Putamen (tissue), 1 donor: ENCODE measurements at regions not wholly inside any gene's neighbourhood (a gene's known extent, or its start where the extent isn't known, plus 50 kb on each side); places are given as distances from the start of the nearest gene placed in this dataset.
"Not testable (repeated sequence)": the region's sequence is repeated elsewhere in the genome, so short reads cannot be mapped to it uniquely, and the experiment has no call there.

Experiments
- DNase-seq: peaks from one replicate; pipeline ENCODE4 v3.0.0-alpha.2; 2016; ENCODE audit warnings: low spot score

DNA sequence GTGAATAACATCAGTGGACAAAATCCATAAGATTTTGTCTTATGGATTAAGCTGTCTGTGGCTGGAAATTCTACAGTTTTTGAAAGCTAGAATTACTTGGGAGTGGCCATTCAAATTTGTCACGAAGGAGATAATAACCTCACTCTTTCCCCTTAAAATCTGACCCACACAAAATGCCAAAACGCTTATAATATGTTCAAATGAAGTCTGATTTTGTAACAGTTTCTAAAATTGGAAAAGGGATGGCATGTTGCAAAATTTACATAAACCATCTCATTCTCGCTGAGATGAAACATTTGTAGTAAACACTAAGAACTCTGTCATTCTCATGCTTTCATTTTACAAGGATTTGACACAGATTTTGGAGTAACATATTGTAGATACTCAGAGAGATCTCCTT lies 112.7 kb downstream of the GJA1 start:
- no peak for DNase-seq

DNA sequence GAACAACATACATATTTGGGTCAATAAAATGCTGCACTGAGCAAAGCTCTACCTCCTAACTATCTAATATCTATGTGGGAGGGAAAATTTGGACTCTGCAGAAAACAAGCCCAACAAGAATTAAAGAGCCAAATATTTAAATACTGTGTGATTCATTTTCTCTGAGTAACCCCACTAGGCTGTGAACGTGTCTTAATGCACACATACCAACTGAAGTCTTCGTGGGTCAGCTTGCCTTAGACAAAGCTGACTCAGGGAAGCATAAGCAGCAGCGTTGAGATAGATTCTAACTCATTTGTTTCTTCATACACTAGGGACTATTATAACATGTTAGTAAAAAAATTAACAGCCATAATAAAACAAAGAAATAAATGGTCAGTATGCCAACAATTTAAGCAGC lies 114.3 kb downstream of the GJA1 start:
- no peak for DNase-seq

DNA sequence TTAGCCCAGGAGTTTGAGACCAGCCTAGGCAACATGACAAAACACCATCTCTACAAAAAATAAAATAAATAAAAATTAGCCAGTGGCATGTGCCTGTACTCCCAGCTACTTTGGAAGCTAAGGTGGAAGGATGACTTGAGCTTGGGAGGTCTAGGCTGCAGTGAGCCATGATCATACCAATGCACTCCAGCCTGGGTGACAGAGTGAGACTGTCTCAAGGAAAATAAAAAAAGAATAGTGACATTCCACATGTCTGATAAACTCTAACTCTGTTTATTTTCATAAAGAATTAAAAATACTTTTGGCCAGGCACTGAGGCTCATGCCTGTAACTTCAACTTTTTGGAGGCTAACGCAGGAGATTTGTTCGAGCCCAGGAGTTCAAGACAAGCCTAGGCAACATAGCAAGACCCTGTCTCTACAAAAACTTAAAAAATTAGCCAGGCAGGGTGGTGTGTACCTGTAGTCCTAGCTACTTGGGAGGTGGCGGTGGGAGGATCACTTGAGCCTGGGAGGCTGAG lies 115.1 kb downstream of the GJA1 start:
- no peak for DNase-seq

DNA sequence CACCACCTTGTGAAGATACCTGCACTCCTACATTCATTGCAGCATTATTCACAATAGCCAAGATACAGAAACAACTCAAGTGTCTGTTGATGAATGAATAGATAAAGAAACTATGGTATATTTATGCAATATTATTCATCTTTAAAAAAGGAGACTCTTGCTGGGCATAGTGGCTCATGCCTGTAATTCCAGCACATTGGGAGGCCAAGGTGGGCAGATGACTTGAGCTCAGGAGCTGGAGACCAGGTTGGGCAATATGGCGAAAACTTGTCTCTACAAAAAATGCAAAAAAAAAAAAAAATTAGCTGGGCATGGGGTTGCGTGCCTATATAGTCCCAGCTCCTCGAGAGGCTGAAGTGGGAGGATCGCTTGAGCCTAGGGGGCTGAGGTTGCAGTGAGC lies 119.8 kb downstream of the GJA1 start:
- no peak for DNase-seq

DNA sequence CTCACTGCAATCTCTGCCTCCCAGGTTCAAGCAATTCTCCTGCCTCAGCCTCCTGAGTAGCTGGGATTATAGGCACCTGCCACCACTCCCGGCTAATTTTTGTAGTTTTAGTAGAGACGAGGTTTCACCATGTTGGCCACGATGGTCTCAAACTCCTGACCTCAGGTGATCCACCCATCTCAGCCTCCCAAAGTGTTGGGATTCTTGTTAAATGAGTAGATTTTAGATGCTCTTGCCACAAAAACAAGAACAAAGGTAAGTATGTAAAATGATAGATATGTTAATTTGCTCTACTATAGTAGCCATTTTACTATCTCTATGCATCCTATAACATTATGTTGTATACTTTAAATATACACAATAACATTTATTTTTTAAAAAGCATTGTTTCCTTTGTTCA lies 120.7 kb downstream of the GJA1 start:
- not testable (repeated sequence) for DNase-seq

DNA sequence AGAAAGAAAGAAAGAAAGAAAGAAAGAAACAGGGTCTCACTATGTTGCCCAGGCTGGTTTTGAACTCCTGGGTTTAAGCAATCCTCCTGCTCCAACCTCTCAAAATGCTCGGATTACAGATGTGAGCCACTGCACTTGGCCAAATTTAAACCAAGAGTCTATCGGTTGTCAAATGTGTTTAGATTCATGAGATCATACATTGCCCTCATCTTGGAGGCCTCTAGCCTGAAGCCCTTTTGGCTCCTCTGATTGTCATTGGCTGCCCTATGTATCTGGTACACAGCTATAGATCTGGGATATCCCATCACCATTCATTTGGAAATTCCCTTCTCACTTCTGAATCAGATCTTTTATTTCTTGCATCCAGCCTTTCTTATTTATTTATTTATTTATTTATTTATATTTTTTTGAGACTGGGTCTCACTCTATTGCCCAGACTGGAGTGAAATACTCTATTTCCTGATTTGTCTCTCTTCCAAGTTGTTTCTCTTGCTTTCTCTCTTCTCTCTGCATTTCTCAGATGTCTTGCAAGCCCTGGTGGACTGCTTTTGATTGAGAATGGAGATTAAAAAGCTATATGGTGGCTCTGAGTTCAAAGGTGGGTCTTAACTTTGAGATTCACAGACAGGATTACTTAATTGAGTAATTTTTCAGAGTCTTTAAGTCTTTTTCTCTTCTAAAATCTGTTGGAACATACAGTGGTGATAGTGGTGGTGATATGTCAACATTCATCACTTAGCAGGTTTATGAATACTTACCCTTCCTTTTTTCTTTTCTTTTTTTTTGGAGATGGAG lies 121.9 kb downstream of the GJA1 start:
- DNase-seq, result no peak

DNA sequence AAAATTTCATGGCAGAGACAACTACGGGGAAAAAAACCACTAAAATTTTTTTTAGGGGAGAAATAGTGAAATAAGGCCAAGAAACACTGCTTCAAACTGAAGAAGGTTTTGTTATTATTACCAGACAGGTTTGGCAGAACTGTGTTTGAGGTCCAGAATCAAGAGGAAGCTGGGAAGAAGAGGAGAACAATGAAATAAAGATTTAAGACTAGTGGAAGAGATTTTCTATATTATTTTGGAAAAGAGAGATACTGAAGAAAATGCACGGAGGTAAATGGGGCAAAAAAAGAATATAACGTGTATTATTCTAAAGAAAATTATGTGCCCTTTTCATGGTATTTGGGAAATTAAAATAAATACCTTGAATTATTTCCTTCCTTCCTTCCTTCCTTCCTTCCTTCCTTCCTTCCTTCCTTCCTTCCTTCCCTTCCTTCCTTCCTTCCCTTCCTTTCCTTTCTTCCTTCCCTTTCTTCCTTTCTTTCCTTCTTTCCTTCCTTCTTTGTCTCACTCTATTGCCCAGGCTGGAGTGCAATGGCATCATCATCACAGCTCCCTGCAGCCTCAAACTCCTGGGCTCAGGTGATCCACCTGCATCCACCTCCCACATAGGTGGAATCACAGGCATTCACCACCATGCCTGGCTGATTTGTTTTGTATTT lies 124.3 kb downstream of the GJA1 start:
- no peak for DNase-seq

DNA sequence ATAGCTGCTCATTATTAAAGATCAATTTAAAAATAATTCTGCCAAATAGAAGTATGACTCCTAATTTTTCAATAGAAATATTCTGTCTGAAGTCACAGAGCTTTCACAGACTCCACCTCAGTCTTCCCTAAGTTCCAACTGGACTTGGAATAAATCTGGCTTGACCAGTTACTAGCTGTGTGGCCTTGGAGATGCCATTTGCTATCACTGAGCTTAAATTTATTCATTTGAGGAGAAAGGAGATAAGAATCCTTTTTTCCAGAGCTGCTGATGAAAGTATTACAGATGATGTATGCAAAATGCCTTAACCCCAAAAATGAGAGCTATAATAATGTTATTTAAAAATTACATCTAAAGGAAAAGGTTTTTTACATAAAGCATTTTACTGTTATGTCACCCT lies 125.0 kb downstream of the GJA1 start:
- no peak for DNase-seq

DNA sequence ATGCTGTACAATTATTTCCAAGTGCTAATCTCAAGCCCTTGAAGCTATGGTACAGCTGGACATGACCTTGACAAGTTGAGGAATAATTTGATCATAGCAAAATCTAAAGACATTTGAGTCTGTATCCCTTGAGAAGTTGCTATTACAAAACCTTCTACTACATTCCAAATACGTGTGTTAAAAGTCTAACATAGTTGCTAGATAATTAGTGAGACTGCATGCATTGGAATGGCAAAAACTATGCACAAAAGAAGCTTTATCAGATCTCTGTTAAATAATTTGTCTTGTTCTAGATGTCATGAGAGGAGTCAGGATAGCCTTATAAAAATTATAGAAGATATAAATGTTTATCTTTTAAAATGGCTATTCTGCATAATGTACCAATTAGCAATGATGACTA lies 127.8 kb downstream of the GJA1 start:
- no peak for DNase-seq

DNA sequence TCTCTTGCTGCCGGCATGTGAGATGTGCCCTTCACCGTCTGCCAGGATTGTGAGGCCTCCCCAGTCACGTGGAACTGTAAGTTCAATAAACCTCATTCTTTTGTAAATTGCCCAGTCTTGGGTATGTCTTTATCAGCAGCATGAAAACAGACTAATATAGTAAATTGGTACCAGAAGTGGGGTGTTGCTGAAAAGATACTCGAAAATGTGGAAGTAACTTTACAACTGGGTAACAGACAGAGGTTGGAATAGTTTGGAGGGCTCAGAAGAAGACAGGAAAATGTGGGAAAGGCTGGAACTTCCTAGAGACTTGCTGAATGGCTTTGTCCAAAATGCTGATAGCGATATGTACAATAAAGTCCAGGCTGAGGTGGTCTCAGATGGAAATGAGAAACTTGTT lies 129.1 kb downstream of the GJA1 start:
- DNase-seq, result not testable (repeated sequence)

DNA sequence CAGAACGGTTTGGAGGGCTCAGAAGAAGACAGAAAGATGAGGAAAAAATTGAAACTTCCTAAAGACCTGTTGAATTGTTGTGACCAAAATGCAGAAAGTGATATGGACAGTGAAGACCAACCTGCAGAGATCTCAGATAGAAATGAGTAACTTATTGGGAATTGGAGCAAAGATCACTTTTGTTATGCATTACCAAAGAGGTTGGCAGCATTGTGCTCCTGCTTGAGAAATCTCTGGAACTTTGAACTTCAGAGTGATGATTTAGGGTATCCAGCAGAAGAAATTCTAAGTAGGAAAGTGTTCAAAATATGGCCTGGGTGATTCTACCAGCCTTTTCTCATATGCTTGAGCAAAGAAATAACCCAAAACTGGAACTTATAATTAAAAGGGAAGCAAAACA lies 136.0 kb downstream of the GJA1 start:
- no peak for DNase-seq

DNA sequence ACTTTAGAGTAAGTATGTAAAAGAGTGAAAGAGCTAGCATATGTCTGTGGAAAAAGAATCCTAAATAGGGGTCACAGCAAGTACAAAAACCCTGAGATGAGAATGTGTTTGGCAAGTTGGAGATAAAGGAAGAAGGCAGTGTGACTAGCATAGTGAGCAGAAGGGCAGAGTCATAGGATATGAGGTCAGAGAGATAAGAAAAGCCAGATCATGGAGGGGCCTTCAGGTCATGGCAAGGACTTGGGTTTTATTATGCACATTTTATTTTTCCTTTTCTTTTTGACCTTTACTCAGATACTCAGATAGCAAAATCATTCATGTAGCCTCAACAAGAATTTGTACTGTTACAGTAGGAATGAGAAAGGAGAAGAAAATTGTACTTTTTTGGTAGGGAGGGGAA lies 138.0 kb downstream of the GJA1 start:
- no peak for DNase-seq

DNA sequence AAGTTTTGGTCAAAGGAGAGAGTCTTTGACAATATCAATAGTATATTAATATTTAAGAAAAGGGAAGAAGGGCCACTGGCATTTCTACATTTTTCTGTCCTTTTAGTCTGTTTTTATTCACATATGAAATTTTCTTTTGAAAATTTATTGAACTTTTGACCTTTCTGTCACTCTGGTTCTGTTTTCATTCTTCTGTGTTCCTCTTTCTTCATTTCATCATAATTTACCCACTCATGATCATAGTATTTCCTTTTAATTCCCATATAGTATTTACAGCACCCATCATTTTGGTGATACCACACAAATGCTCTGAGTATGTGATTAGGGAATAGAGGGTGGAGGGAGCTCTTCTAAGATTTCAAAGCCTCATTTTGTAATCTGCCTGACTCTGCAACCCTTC lies 142.8 kb downstream of the GJA1 start:
- DNase-seq, result no peak

DNA sequence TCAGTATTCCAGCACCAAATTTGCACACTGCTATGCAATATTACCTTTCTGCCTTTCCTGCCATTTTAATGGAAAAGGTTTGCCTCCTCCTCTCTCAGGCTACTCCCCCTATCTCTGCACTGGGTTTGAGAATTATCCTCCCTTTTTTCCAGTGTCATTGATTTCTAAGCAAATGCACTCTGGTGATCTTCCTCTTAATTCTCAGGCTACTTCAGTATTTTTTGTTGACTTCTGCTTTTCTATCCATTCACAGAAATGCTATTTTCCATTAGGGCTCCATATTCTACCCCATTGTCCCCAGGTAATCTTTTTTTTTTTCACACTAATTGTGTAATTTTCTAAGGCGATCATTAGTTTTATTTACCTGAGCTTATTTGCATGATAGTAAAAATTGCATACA lies 144.0 kb downstream of the GJA1 start:
- DNase-seq, result no peak

DNA sequence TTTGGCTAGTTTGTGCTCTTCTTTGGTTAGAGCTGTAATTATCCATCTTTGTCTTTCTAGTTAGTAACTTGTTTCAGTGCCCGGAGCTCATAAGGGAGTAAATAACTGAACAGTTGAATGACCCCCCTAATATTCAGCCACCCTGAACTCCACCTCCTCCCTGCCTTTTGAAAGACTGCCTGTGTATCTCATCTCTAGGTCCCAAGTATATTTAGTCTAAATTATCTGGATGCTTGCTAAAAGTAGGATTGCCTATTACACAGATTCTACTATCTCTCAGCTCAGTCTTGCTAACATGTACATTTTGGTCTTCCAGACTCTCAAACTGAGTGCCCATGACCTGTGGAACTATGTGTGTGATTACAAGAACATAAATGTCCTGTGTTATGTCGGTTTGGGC lies 145.9 kb downstream of the GJA1 start:
- DNase-seq, result no peak

DNA sequence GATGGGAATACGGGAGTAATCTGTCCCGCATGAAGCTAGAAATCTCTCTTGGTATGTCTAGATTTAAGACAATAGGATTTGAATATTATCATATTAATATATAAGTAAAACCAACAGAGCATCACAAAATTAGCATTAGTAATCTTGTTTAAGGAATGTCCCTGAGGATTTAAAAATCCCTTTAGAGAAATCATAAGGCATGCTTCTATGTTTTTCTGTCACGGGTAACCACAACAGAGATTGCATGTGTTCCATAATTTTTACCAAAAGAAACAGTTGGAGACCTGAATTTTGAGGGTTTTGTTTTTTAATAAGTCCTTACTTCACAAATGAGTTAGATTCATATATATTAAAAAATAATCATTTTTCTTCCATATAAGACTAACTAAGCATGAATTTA lies 146.8 kb downstream of the GJA1 start:
- DNase-seq, result no peak

DNA sequence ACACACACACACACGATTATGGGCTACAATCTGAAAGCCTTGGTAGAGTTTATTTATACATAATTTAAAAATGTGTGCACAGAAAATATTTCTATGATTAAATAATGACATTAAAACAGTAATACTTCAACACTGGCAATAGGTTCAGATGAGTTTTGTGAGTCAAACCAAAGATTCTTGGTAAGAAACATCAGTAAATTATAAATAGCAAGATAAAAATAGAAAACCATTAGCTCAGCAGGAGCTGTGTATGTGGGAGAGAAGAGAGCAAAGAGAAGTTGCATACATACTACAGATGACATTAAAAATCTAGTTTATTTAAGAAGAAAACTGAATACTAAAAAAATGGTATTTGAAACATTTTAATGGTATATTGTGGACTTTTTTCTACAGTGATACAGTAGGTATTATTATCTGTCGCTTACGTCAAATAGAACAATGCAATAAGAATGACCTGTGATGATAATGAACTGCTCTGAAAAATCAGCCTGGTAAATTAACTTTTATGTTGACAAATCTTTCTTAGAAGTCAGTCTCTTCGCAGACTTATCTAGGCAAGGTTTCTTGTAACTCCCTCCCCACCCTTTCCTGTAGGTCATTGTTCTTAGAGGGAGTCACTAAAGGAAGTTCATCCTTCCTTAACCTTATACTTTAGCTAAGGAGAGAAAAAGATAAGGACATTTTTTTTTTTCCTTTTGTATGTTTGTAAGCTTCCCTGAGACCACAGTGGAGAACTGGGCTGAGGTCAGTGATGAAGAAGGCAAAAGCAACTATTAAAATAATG lies 149.3 kb downstream of the GJA1 start:
- peak; percentile 22 for DNase-seq

DNA sequence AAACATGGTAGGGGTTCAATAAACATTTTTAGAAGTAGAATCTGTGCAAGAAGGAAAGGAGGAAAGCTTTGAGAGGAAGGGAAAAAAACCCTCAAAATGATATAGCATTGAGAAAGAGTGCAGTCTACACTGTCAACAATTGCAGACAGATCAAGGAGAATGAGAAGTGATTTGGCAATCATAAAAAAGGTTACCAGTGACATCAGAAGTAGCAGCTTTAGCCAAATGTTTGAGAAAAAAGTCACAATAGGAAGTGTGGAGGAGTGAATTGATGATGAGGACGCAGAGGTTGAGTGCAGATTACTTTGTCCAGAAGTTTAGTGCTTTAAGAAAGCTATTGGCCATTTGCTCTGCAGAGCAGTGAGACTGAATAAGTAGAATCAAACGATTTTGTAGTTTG lies 155.0 kb downstream of the GJA1 start:
- no peak for DNase-seq

DNA sequence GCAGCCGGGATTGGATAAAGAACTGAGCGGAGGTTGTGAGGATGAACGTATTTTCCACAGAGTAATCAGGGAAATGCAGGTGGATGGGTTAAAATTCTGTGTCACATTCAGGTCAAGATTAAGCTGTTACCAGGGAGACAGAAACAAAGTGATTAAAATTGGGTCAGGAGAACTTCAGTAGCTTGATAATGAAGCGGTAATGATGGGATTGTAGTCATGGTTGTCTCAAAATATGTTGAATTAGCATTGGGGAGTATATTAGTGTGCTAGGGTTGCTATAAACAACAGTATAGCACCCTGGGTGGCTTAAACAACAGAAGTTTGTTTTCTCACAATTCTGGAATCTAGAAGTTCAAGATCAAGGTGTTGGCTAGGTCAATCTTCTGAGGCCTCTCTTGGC lies 155.5 kb downstream of the GJA1 start:
- DNase-seq, result peak; percentile 47

DNA sequence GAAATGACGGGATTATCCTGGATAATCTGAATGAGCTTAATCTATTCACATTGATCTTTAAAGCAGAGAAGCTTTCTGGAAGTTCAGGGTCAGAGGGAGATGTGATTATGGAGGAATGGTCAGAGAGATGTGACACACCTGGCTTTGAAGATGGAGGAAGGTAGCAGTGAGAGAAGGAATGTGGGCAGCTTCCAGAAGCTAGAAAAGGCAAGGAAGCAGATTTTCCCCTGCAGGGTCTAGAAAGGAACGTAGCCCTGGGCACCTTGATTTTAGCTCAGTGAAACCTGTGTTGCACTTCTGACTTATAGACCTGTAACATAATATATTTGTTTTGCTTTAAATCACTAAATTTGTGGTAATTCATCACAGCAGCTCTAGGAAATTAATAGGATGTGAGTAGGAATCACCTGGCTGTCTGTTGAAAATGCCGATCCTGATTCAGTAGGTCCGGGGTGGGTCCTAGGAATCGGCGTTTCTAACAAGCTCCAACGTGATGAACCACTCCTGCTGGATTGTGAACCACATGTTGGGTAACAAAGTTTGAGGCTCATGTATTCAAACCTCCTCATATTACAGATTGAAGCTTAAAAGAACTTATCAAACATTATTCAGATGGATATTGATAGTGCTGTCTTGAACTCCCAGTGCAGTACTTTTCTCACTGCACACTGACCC lies 157.0 kb downstream of the GJA1 start:
- no peak for DNase-seq

DNA sequence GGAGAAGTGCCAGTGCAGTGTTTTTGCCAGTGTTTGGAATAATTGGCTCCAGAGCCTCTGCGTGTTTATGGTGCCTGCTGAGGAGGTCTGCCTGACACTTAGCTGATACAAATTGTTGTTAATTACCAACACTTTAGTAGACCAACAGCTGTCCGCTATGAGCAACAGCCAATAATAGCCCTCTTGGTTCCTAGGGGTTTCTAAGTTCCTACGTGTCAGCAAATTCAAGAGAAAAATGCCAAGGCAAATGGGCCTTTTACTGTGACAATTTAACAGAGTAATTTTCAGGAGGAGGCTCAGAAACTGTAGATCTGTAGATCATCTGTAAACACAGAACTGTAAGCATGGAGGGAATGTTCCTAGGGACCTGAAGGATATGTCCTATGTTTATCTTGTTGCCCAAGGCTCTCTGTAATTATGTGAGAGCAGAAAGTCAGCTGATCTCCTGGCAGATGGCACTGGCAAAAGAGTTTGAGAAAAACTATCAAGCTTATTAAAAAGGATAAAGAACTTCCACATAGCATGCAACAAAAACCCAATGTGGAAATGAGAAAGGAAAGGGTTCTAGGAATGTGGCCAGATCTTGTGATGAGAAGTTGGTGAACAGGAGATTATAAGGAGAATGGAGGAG lies 157.7 kb downstream of the GJA1 start:
- DNase-seq, result no peak

DNA sequence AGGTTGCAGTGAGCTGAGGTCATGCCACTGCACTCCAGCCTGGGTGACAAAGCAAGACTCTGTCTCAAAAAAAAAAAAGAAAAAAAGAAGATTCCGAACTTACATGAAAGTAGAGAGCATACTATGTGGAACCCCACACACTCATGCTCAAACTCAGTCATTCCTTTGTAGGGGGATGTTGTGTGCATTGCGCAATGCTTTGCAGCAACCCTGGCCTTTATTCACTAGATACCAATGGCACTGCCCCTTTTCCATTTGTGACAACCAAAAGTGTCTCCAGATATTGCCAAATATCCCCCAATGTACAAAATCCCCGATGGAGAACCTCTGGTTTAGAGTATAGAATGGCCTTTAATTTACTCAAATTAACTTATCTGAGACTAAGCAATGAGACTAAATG lies 158.6 kb downstream of the GJA1 start:
- DNase-seq, result no peak
